ENCODE measurements at regions not wholly inside any gene's neighbourhood (a gene's known extent, or its start where the extent isn't known, plus 50 kb on each side); places are given as distances from the start of the nearest gene placed in this dataset.
"Not testable (repeated sequence)": the region's sequence is repeated elsewhere in the genome, so short reads cannot be mapped to it uniquely, and the experiment has no call there.

- peaks cover 8 to 17% (median 12%) of the 10 kb centered on the region in 3 donors for H3K4me1 Mint-ChIP-seq
These were observed 120.6 kb downstream of the PPIAL4A start for GRCh38 chr1:121010141-121010540.

GRCh38 chr1:121013181-121013580 lies 123.6 kb downstream of the PPIAL4A start:
- H3K9me3 Mint-ChIP-seq; H3K27ac Mint-ChIP-seq; DNase-seq; ATAC-seq (ENCODE audit: low read depth in 2 of 2); H3K4me3 Mint-ChIP-seq; H3K36me3 Mint-ChIP-seq: not testable (repeated sequence)
- H3K4me1 Mint-ChIP-seq, result peaks cover 8 to 12% (median 8%) of the 10 kb centered on the region in 3 donors
- H3K27me3 Mint-ChIP-seq, result peaks cover 3 to 11% (median 7%) of the 10 kb centered on the region in 3 donors

More at GRCh38 chr1:121010141-121010540, 120.6 kb downstream of the PPIAL4A start:
- not testable (repeated sequence) for DNase-seq; ATAC-seq (ENCODE audit: low read depth in 2 of 2); H3K9me3 Mint-ChIP-seq; H3K4me3 Mint-ChIP-seq; H3K36me3 Mint-ChIP-seq; H3K27ac Mint-ChIP-seq
- peaks cover 7 to 21% (median 8%) of the 10 kb centered on the region in 3 donors for H3K27me3 Mint-ChIP-seq

GRCh38 chr1:121016182-121017028 lies 126.8 kb downstream of the PPIAL4A start:
- not testable (repeated sequence) for H3K36me3 Mint-ChIP-seq, H3K27me3 Mint-ChIP-seq, H3K9me3 Mint-ChIP-seq, H3K4me1 Mint-ChIP-seq
- ATAC-seq (ENCODE audit: low read depth in 2 of 2), result peak in 1 of 2 donors; percentile 35
- peak; percentile 25 for DNase-seq
- Mint-ChIP-seq H3K27ac (peak overlapping the region in 1 of 6 donors; percentile 80), H3K4me3 (peak overlapping the region in 2 of 8 donors; percentile 12 to 68)

GRCh38 chr1:121019715-121020349 lies 130.3 kb downstream of the PPIAL4A start:
- not testable (repeated sequence) for H3K4me3 Mint-ChIP-seq, H3K36me3 Mint-ChIP-seq, DNase-seq, H3K27ac Mint-ChIP-seq, H3K9me3 Mint-ChIP-seq, H3K4me1 Mint-ChIP-seq, H3K27me3 Mint-ChIP-seq
- peak; percentile 40 to 73 for ATAC-seq (ENCODE audit: low read depth in 2 of 2)

- H3K27me3 Mint-ChIP-seq; H3K4me1 Mint-ChIP-seq; H3K36me3 Mint-ChIP-seq; ATAC-seq (ENCODE audit: low read depth in 2 of 2); H3K9me3 Mint-ChIP-seq: not testable (repeated sequence)
- peak; percentile 59 for DNase-seq
- Mint-ChIP-seq H3K4me3 (peak overlapping the region in 4 of 8 donors; percentile 42 to 85 (median 81)), H3K27ac (peak overlapping the region in 3 of 6 donors; percentile 73 to 95 (median 93))
These were observed 131.0 kb downstream of the PPIAL4A start for GRCh38 chr1:121020350-121021236.

- not testable (repeated sequence) for H3K36me3 Mint-ChIP-seq; H3K4me3 Mint-ChIP-seq; H3K27ac Mint-ChIP-seq; H3K4me1 Mint-ChIP-seq; H3K27me3 Mint-ChIP-seq; DNase-seq; H3K9me3 Mint-ChIP-seq; ATAC-seq (ENCODE audit: low read depth in 2 of 2)
These were observed 132.1 kb downstream of the PPIAL4A start for GRCh38 chr1:121021716-121022115.

- H3K36me3 Mint-ChIP-seq; H3K27ac Mint-ChIP-seq; ATAC-seq (ENCODE audit: low read depth in 2 of 2); DNase-seq; H3K4me1 Mint-ChIP-seq; H3K27me3 Mint-ChIP-seq; H3K4me3 Mint-ChIP-seq; H3K9me3 Mint-ChIP-seq: not testable (repeated sequence)
These were observed 143.4 kb downstream of the PPIAL4A start for GRCh38 chr1:121032878-121033494.

GRCh38 chr1:121036792-121037191 lies 147.2 kb downstream of the PPIAL4A start:
- H3K27me3 Mint-ChIP-seq; DNase-seq; H3K27ac Mint-ChIP-seq; H3K36me3 Mint-ChIP-seq; H3K4me1 Mint-ChIP-seq; H3K4me3 Mint-ChIP-seq; ATAC-seq (ENCODE audit: low read depth in 2 of 2); H3K9me3 Mint-ChIP-seq: not testable (repeated sequence)

- not testable (repeated sequence) for H3K27ac Mint-ChIP-seq; H3K4me3 Mint-ChIP-seq; DNase-seq; H3K36me3 Mint-ChIP-seq; H3K9me3 Mint-ChIP-seq; H3K27me3 Mint-ChIP-seq; ATAC-seq (ENCODE audit: low read depth in 2 of 2); H3K4me1 Mint-ChIP-seq
These were observed 143.2 kb downstream of the FAM72B start for GRCh38 chr1:121040974-121041373.

GRCh38 chr1:121041497-121041896 lies 142.6 kb downstream of the FAM72B start:
- not testable (repeated sequence) for H3K27me3 Mint-ChIP-seq; H3K27ac Mint-ChIP-seq; H3K4me3 Mint-ChIP-seq; H3K36me3 Mint-ChIP-seq; H3K9me3 Mint-ChIP-seq; ATAC-seq (ENCODE audit: low read depth in 2 of 2); H3K4me1 Mint-ChIP-seq; DNase-seq

- not testable (repeated sequence) for H3K4me3 Mint-ChIP-seq; ATAC-seq (ENCODE audit: low read depth in 2 of 2); H3K36me3 Mint-ChIP-seq; DNase-seq; H3K27ac Mint-ChIP-seq; H3K9me3 Mint-ChIP-seq; H3K27me3 Mint-ChIP-seq; H3K4me1 Mint-ChIP-seq
These were observed 141.3 kb downstream of the FAM72B start for GRCh38 chr1:121042882-121043281.

GRCh38 chr1:121048293-121048752 lies 135.8 kb downstream of the FAM72B start:
- ATAC-seq (ENCODE audit: low read depth in 2 of 2), result peak in 1 of 2 donors; percentile 16
- peak overlapping the region in 5 of 8 donors; percentile 24 to 72 (median 50) for H3K4me3 Mint-ChIP-seq

More at GRCh38 chr1:121048293-121048752, 135.8 kb downstream of the FAM72B start:
- H3K27ac Mint-ChIP-seq, DNase-seq, H3K9me3 Mint-ChIP-seq, H3K36me3 Mint-ChIP-seq, H3K4me1 Mint-ChIP-seq: not testable (repeated sequence)
- peaks cover 9 to 12% (median 12%) of the 10 kb centered on the region in 3 donors for H3K27me3 Mint-ChIP-seq

Data from naive B cell (primary cell).